GM12873 (cell line): ENCODE measurements at regions not wholly inside any gene's neighbourhood (a gene's known extent, or its start where the extent isn't known, plus 50 kb on each side); places are given as distances from the start of the nearest gene placed in this dataset.

Experiments
- TF ChIP-seq, protein P1 (sequence below): IDR thresholded peaks from 2 replicates; pipeline ENCODE4 v1.5.1; 2012; ENCODE audit warnings: low read depth, mild to moderate bottlenecking, moderate library complexity, low read length, control low read depth; ENCODE audit not compliant: insufficient read depth; ENCODE audit errors: missing control alignments

- TF ChIP-seq, protein P1, sequence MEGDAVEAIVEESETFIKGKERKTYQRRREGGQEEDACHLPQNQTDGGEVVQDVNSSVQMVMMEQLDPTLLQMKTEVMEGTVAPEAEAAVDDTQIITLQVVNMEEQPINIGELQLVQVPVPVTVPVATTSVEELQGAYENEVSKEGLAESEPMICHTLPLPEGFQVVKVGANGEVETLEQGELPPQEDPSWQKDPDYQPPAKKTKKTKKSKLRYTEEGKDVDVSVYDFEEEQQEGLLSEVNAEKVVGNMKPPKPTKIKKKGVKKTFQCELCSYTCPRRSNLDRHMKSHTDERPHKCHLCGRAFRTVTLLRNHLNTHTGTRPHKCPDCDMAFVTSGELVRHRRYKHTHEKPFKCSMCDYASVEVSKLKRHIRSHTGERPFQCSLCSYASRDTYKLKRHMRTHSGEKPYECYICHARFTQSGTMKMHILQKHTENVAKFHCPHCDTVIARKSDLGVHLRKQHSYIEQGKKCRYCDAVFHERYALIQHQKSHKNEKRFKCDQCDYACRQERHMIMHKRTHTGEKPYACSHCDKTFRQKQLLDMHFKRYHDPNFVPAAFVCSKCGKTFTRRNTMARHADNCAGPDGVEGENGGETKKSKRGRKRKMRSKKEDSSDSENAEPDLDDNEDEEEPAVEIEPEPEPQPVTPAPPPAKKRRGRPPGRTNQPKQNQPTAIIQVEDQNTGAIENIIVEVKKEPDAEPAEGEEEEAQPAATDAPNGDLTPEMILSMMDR: no peak
Observed at GRCh38 chr3:101070799-101071121, 77.5 kb upstream of the ABI3BP start.

DNA sequence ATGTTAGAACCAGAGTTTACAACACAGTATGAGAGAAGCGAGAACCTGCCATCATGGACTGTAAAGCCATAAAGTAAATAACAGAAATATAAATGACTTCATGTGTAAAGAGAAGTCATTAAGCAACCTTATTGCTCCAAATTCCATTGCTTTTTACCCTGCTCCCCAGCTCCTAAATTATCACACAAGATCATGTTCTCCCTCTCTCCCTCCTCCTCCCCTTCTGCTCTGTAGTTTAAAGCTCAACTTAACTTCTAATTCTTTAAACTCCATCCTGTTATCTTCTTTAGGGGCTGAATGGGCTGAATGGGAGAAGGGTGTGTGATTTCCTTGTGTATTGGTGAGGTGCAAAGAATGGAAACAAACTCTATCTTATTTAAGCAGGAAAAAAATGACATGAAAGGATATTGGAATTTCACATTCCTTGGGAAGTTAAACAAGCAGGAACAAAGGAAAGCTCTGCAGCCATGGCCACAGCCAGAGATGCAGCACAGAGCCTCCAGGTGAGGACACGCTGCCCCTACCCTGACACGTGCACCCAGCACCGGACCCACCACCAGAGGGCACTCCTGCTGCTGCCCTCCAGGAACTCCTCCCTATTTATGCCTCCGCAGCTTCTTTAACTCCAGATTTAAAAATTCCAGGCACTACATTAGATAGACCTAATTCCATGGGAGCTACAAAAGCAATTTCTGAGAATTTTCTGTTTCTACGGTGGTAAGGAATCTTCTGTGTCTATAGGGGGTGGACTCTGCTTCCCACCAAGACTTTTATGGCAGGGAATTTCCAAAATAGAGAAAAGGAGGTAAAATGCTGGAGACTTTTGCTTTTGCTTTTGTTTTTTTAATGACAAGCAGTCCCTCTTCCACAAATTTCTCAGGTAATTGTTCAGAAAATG is 76.9 kb upstream of the ABI3BP start:
- TF ChIP-seq, protein P1: peak; percentile 84

DNA sequence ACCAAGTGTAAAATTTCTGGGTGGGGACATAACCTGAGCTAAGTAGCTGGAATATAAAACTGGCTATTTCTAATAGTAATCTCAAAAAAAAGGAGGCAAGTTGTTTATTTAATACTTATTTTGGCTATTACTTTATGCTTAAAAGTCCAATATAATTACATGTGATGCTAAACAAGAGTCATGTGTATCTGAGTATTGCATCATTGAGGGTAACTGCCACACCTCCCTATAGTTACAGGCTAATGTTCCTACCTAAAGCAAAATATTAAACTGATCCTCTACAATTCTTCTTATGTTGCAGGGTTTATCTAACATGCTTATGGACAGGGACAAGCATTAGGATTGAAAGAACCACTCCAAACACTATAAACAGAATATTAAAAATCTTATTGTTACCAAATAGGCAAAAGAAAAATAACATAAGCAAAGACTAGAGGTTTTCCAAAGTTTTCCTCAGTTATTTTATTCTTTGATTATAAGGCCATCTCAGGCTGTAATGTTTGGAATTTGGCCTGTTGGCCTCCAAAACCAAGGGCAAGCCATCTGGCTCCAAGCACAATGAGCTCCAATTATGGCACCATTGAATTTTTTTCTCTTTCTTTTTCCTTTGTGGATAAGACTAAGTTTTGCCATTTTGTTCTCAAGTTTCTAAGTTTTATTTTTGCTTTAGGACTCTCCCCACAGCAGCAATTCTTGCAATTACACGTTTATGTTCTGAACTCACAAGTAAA is 75.8 kb upstream of the ABI3BP start:
- TF ChIP-seq, protein P1: no peak

DNA sequence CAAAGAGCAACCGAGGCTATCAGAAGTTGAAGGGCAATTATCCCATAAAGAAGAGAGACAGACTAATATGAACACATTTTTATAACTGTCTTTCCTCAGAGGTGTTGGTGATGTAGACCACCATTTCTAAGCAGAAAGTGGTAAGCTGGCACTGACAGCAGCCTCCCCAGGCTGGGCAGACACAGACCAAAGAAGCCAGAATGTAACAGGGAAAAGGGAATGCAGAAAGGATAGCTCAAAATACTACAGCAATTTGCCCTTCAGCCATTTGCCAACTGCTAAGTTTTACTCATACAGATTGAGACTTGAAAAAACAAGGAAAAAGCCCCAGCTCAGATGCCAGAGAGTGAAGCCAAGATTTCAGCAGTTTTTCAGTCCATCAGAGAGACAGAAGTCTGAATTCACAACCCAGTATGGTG is 73.5 kb upstream of the ABI3BP start:
- TF ChIP-seq, protein P1: no peak

DNA sequence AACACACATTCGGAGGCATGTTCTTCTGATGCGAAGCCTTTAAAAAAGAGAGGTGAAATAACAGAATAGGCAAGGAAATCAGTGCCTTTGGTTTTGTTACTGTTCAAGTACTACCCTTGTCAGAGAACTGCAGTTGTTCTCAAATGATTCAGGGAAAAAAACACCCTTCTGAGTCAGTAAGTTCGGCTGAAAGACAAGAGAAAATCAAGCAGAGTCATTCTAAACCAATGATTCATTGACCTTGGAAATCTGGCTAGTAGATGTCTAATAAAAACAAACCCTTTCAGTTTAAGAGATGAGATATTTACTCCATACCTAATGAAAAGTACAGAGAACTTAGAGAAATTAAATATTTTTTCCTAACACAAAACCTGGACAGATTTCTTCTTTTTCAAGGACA is 72.7 kb upstream of the ABI3BP start:
- TF ChIP-seq, protein P1: no peak

DNA sequence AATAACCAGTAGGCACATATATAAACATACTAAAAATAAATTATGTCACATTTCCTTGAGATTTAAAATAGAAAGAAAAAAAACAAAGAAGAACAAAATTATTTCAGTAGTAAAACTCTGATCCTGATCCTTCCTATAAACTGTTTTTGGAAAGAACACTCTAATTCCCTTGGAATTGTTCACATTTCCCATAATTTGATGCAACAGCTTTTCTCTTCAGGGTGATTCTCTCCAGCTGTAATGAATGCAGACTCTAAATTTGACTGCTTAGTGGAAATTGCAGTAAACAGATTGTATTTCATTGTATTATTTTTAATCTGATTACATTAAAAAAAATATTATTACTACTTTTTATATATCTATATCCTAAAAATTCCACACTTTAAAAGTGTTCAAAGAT is 70.2 kb upstream of the ABI3BP start:
- TF ChIP-seq, protein P1: no peak

DNA sequence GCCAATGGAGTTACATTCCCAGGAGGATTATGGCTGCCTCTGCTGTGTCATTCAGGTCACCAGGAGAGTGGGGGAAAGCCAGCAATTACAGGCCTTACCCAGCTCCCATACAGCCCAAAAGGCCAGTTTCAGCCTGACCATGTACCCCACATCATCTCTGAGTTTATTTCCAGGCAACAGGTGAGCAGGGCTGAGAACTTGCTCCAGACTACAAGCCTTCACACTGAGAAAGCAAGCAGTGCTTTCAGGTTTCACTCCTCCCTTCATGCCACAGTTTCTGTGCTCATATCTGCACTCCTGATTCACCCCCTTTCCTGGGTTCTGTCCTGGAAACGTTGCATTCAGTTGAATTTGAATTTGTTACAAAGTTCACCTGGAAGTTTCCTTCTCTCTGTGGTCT is 68.1 kb upstream of the ABI3BP start:
- TF ChIP-seq, protein P1: no peak
